Astrocyte of the hippocampus (primary cell): ENCODE measurements at regions not wholly inside any gene's neighbourhood (a gene's known extent, or its start where the extent isn't known, plus 50 kb on each side); places are given as distances from the start of the nearest gene placed in this dataset.
A peak's percentile ranks its signal among the peaks of the same experiment; 100 is the strongest.

Experiments
- DNase-seq: peaks from one replicate; pipeline ENCODE4 v3.0.0; 2011; ENCODE audit warnings: low read depth, low spot score

DNA sequence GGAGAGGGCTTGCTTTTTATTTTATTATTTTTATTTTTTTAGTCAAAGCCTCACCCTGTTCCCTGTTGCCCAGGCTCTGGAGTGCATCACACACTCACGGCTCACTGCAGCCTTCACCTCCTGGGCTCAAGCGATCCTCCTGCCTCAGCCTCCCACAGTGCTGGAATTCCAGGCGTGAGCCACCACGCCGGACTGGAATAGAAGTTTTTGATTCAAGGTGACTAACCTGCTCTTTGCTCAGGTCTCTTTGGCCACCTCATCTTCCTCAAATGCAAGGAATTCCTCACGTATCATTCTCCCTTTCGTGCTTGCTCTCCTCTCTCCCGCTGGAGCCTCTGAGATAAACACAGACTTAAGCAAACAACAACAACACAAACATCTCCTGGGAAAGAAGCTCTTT, 636.8 kb downstream of the ADCYAP1 start:
- no peak for DNase-seq

DNA sequence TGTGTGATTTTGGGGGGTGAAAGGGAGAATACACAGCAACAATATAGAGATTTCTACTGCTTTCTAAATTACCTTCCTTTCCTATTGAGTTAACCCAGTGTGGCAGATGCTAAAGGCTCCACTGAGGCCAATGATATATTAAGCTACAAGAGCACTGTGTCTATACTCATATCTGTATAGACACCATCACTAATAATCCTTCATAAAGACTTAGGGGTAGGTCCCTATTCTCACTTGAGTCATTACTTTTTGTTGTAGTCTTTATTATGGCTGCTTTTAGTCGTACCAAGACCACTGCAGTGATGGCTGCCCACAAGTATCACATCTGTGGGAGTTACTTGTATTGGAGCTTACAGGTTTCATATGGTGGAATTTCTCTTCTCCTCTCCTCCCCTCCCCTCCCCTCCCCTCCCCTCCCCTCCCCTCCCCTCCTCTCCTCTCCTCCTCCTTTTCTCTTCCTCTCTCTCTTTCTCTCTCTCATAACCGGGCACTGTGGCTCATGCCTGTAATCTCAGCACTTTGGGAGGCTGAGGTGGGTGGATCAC, 637.6 kb downstream of the ADCYAP1 start:
- DNase-seq: no peak

DNA sequence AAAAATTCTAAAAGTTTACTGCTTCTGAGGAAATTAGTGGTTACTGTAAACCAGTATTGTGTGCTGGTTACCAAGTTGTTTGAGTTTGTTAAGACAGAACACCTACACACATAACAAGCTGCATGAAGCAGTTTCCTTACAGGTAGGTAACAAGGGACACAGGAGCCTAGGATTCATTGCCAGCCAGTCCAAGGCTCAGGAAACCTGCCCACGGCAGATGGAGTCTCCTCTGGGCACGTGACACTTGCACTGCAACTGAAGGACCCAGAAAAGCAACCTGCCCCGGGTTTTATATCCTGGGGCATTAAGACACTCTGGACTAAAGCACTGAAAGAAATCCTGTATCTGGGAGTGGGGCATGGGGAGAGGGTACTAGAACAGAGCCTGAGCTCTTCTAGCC, 639.3 kb downstream of the ADCYAP1 start:
- DNase-seq: no peak

DNA sequence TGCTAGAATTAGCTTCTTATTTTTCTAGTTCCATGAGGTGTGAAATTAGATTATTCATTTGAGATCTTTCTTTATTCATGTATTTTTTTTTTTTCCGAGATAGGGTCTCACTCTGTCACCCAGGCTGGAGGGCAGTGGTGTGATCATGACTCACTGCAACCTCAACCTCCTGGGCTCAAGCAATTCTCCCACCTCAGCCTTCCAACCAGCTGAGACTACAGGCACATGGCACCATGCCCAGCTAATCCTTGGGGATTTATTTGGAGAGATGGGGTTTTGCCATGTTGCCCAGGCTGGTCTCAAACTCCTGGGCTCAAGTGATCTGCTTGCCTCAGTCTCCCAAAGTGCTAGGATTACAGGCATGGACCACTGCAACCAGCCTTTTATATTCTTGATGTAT, 653.0 kb downstream of the ADCYAP1 start:
- DNase-seq: peak; percentile 51

DNA sequence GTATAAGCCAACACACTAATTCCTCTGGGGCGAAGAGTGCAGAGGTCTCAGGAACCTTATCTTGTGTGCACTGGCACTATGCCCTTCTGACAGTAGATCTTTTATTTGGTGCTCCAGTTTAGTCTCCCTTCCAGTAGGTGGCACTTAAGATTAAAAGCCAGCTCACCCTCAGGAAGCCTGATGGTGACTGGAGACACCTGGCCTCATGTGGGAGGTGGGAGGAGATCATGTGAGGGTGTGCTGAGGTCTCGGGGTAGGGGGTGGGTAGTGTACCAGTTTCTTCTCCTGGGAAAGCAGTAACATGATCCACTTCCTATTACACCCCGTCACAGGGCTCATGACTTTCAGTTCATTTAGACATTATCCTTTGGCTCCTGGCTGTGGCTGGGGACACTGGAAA, 654.9 kb downstream of the ADCYAP1 start:
- no peak for DNase-seq

DNA sequence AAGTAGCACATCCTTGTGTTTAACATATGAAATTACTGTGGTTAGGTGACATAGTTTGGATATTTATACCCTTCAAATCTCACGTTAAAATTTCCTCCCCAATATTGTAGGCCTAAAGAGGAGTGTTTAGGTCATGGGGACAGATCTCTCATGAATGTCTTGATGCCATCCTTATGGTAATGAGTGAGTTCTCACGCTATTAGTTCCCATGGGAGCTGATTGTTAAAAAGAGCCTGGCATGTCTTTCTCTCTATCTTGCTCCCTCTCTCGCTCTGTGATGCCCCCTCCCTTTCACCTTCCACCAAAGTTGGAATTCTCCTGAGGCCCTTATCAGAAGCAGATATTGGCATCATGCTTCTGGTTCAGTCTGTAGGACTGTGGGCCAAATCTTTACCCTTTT, 660.1 kb downstream of the ADCYAP1 start:
- DNase-seq: no peak

DNA sequence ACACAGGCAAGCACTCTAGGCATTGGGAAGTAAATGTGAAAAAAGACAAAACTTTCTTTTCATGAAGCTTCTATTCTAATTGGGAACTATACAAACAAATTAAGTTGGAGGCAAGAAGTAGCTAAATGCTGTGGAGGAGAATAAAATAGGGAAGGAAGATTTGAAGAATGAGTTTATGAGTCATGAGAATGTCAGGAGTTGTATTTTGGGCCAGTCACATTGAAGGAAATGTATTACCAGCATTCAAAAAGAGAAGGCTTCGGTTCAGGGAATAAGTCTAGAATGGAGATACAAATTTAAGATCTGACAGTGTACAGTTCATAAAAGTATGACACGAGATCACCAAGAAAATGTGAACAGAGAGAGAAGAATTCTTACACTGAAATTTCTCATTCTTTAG, 666.5 kb downstream of the ADCYAP1 start:
- DNase-seq: no peak

DNA sequence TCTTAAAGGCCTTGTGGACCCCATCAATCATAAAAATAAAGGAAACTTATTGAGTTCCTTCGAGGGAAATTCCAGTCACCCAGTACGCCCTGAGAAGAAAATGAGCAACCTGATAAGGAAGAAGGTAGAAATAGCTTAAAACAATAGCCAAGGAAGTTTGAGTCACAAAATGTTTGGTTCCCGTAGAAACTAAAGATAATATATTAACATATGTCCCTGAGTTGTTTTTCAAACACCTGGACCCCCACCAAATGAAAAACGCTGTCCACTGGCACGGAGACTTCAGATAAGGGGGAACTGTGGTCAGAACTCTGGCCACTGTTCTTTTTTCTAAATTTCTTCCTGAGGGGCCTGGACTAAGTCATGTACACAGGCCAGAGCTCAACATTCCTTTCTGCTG, 669.1 kb downstream of the ADCYAP1 start:
- peak; percentile 12 for DNase-seq

DNA sequence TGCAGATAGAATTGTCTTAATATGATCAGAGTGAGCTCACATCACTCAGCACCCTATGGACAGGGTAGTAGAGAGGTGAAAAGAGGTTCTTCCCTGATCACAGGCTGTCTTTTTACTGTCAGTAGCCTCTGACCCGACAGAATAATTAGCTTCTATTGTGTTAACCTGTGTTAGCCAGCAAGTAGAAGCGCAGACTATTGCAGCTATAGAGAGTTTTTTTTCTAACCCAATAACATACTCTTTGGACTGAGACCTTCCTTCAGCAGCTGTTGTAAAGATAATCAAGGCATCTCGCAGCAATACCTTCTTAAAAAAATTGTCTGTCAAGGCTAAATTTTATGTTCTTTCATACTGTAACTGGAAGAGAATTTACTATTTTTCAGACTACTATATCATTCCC, 670.4 kb downstream of the ADCYAP1 start:
- no peak for DNase-seq

DNA sequence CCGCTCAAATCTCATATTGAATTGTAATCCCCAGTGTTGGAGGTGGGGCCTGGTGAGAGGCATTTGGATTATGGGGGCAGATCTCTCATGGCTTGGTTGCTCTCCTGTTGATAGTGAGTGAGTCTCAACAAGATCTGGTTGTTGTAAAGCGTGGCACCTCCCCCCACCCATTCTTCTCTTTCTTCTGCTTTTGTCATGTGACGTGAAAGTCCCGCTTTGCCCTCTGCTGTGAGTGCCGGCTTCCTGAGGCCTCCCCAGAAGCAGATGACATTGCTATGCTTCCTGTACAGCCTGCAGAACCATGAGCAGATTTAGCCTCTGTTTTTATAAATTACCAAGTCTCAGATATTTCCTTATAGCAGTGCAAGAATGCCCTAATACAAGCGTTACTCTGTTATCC, 673.8 kb downstream of the ADCYAP1 start:
- no peak for DNase-seq

DNA sequence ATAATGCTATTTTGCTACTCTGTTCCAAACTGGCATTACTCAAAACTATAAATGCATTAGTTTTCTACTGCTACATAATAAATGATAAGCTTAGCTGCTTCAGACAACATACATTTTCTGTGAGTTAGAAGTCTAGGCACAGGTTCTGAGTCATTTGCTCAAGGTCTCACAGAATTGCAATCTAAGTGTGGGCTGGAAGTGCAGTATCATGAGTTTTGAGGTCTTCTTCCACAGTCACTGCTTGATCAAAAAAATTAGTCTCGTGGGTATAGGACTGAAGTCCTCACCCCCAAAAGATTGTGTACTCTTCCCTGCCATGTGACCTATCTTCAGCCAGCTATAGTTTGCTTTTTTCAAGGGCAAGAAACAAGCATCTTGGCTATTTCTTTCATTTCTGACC, 676.9 kb downstream of the ADCYAP1 start:
- no peak for DNase-seq

DNA sequence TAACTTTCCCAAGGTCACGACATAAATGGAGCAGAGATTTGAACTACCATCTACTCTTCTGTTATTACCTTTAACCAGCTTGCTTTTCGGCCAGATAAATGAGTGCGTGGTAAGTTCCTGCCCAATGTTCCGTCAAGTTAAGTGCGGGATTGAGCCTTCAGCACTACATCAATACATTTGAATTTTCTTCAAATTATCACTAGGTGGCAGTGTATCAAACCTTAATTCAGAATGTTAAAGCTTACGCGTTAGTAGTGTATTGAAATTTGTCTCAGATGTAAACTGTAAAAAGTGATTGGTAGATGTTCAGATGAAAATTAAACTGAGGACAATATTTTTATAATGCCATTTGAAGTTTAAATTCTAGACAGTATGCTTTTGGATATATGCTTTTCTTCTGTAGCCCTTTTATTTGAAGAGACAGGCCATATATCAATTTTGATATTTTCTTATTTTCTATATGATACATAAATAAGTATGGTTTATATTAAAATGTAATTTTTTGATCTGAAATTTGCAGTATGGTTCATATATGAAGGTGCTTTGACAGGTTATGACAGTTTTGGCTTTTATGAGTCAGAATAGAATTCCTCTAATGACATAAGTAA, 681.3 kb downstream of the ADCYAP1 start:
- peak; percentile 45 for DNase-seq

DNA sequence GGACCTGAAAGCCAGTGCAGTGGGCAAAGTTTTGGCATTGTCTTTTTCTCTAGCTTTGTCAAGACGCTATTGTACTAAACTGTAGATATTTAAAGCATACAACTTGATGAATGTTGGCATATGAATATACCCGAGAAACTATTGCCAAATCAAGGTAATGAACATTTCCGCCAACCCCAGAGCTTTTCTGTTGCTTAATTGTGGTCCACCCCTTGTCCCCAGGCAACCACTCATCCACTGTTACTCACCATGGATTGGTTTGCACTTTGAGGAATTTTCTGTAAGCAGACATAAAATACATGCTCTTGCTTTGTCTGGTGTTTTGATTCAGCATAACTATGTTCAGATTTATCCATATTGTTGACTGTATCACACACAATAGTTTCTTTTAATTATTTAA, 688.4 kb downstream of the ADCYAP1 start:
- no peak for DNase-seq

DNA sequence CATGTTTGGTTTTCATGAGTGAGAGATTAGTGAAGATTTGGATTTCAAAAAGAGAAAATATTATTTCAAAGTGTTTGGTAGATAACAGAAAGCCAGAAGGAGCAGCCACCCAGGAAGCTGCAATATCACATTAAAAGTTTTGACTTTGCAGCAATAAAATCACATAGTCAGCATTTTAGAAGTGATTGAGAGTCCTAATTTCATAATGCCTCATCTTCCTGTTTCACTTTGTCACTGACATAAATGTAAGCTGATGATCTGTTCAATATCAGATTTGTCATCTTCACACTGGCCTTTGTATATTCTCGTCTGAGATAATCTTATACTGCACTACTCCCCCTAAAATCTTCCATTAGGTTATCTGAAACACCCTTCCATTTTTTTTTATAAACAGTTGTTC, 690.5 kb downstream of the ADCYAP1 start:
- DNase-seq: no peak

DNA sequence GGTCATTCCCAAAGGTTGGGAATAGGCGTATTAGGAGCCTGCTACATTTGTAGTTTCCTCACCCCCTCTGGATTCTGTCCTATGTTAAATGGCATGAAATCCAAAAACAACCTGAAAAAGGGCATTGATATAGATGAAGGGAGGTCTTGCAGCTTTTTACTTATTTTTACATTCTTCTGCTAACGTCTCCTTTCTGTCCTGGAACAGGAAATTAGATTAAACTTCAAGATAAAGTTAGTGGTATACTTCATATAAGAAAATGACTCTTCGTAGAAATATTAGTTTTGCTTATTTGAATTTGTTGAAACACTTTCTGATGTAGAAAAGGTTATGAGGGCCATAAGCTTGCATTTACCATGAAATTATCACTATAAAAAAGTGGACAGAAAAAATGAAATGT, 694.5 kb downstream of the ADCYAP1 start:
- no peak for DNase-seq

DNA sequence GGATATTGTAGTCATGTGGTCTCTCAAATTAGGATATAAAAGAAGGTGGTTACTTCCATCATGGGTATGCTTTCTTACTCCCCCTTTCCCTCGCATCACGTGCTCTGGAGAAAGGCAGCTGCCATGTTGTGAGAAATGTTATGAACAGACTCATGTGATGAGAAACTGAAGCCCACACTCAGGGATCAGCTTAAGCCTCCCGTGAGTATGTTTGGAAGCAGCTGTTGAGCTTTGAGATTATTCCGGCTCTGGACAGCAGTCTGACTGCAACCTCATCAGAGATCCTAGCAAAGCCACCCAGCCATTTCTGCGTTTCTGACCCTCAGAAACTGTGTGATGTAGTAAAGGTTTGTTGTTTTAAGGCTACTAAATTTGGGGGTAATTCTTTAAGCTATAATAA, 700.1 kb downstream of the ADCYAP1 start:
- DNase-seq: no peak

DNA sequence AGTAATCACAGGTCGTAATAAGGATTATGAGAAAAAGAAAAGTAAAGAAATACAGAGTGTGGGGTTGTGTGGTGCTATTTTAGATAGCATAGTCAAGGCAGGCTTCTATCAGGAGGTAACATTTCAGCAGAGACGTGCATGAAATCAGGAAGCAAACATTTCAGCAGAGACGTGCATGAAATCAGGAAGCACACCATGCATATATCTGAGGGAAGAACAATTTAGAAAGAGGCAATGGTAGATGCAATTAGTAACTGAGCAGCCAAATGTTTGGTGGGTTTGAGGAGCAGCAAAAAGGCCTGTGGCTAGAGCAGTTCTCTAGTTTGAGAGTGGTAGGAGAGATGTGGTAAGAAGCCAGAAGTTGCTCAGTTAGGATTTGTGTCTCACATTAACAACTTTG, 713.7 kb downstream of the ADCYAP1 start:
- DNase-seq: no peak

DNA sequence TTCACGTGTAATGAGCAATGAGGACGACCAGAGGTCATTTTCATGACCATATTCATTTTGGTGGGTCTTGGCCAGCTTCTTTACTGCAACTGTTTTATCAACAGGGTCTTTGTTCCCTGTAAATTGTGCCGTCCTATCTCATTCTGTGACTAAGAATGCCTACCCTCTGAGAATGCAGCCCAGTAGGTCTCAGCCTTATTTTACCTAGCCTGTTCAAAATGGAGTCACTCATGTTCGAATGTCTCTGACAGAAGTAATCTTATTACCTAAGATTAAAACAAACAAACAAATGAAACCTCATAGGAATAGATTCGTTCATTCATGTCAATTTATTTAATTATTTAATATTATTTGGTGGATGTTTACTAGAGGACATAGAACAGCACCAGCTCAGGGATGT, 714.8 kb downstream of the ADCYAP1 start:
- no peak for DNase-seq

DNA sequence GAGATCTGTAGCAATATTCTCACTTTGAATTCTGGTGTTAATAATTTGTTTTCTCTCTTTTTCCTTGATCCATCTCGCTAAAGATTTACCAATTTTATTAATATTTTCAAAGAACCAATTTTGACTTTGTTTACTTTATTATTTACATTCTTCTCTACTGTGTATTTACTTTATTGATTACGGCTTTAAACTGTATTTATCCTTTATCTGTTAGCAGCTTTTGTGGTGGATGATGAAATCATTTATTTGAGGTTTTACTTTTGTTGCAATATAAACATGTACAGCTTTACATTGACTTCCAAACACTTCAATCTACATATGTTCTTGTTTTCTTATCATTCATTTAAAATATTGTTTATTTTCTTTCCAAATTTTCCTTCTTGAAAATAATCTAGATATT, 719.9 kb downstream of the ADCYAP1 start:
- DNase-seq: no peak

DNA sequence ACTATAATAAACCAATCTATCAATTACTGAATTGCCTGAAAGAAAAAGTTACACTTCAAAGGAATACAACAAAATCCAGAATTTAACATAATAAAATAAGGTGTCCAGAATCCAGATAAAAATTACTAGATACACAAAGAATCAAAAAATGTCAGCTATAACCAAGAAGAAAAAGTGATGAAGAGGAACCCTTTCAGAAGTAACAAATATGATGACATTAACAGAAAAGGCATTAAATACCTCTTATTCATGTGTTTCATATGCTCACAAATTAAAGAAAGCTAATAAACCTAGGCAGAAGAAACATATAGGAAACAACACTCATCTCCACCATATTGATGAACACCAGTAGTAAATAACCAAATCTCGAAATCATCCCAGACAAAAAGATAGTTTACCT, 722.8 kb downstream of the ADCYAP1 start:
- no peak for DNase-seq

DNA sequence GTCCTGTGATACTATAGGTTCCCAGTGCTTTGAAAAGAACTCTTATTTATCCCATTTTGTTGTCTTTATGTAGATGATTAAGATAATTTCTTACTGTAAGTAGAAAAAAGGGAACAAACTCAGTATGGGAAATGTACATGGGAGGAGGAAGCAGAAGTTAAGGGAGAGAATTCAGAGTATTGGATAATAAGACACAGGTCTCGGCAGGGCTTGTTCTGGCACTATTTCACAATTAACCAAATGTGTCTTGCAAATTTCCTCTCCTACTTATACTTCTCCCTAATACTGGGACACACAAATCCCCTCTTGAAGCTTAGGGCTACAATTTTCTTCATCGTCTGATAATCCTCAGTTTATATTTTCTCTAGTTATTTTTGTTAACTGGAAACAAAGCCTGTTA, 744.0 kb downstream of the ADCYAP1 start:
- DNase-seq: no peak

DNA sequence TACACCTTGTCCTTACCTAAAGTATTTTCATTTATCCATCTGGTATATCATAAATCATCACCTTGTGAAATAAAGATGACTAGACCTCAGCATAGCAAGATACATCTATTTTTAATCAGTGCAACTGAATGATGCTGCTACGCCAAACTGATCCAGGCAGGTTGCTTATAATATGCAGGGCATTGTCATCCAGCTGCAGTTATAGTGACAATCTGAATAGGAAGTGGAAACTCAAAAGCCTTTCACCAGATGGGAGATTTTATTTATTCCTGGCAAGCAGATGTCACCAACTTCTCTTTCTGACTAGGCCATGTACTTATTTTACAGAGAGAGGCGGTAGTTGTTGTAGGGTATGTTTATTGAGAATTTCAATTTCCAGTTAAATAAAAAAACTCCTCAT, 747.3 kb downstream of the ADCYAP1 start:
- no peak for DNase-seq

DNA sequence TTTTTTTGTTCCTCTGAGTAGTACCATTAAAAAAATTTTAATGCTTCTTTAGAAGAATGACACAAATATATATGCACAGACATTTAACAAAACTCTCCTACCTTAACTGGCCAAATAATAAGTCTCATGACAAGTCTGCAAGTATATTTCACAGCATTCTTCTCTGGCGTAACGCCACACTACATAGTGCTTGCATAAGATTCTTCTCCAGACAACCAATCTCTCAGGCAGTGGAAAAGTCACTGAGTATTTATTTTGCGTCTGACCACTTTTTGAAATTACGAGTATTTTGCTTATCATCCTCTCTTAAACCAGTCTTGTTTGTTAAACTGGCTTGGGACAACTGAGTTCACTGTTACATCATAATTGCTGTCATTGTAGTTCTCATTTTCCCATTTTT, 749.2 kb downstream of the ADCYAP1 start:
- no peak for DNase-seq

DNA sequence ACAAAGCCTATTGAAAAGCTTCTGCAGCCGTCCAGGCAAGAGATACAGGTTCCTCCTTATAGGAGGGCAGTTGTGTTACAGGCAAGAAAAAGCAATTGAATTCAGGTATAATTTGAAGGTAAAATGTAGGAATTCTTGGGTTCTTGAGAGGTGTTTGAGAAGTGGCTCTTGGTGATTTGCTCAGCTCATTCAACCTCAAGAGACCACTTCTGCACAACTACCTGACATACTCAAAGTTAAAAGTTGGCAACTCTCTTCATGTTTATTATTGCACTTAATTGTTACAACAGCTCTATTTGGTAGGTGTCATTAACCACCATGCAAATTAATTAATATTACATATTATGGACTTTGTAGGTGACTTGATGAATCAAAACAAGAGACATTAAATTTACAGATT, 753.2 kb downstream of the ADCYAP1 start:
- no peak for DNase-seq
